ENCODE measurements at regions not wholly inside any gene's neighbourhood (a gene's known extent, or its start where the extent isn't known, plus 50 kb on each side); places are given as distances from the start of the nearest gene placed in this dataset.

DNA sequence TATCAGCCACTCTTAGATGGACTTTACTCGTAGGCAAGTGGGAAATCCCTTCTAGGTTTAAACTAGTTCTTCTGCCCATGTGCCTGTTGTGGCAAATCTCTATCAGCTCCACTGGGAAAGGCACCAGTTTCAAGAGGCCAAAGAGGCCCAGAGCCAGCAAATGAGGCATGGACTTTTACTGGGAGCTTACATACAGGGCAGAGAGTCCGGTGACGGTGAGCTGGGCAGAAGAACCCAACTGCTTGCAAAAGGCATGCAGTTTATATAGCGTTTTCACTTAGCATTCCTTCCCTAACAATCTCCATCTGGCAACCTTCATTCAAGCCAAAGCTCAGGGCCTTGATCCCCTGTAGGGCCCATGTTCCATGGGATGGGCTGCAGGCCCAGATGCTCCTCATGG, 93.0 kb upstream of the C3orf80 start:
- DNase-seq: no peak

DNA sequence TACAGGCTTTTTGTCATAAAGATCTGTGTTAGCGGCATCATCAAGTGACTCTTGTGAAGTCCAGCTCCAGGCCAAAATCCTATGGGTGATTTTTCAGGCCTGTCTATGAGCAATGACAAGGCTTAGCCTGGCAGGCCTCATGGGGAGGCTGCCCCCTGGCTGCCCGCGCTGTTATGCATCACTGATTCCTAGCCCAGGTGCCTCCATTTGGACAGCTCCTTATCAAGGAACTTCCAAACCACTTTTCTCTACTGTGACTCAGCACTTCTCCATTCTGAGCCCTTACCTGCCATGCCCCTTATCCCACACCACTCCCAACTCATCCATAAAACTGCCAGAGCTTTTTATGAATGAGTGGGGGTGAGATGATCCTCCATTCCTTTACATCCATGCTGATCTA, 91.5 kb upstream of the C3orf80 start:
- no peak for DNase-seq

DNA sequence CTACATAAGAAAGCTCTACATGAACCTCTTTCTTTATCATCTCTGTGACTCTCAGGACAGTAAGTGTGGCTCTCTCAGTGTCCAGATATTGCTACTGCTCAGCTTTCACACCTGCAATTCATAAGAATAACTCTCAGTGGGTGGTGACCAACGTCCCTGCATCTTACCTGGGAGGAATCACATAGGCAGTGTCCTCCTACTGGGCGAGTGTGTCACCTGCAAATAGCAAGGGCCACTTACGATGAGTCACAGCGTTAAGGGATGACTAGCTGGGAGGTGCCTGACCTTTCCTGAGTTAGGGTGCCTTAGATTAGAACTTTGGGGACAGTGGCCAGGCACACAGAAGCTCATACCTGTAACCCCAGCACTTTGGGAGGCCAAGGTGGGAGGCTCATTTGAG, 90.8 kb upstream of the C3orf80 start:
- DNase-seq: no peak

DNA sequence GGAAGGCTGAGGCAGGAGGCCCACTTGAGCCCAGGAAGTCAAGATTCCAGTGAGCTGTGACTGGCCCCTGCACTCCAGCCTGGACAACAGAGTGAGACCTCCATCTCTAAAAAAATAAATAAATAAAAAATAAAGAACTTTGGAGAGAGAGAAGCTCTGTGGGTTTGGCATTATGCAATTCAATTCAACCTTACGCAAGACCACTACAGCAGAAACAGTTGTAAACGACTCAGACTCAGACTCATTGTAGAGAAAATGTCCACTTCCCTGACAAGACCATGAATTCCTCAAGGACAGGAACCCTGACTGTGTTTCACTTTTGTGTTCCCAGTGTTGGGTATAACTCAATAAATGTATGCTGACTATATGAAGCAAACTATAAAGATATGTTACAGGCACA, 90.3 kb upstream of the C3orf80 start:
- no peak for DNase-seq

DNA sequence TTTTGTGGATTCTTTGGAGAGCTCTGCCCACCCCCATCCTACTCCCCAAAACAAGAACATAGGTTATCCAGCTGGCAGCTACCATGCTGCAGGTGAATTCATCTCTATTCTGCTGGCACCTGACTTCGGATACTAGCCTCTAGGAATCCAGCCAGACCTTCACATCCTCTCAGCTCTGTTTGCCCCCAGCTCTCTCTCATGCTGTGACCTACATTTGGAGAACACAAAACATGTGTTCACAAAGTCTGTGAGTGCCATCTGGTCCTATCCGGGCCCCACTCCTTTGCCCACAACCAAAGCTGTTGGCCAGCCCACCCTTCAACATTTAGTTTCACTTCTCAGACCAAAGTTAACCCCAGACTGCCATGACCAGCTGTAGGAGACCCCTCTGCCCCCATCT, 89.4 kb upstream of the C3orf80 start:
- DNase-seq: no peak

DNA sequence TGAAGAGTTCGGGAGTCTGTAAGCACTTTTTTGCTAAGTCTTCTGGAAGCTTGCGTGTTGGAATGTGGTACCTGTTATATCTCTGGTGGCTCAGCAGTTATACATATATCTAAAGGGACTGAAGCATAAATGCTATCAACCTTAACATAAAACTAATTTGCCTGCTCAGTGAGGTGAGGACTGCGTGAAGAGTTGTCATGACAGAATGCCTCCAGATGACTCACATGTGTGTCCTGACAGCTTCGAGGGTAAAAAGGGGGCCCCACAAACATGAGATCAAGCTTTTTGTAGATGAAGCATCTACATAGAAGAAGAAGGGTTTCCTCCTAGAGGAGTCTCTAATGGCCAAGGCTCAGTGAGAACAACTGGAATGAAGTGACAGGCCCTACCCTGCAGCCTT, 88.8 kb upstream of the C3orf80 start:
- no peak for DNase-seq

DNA sequence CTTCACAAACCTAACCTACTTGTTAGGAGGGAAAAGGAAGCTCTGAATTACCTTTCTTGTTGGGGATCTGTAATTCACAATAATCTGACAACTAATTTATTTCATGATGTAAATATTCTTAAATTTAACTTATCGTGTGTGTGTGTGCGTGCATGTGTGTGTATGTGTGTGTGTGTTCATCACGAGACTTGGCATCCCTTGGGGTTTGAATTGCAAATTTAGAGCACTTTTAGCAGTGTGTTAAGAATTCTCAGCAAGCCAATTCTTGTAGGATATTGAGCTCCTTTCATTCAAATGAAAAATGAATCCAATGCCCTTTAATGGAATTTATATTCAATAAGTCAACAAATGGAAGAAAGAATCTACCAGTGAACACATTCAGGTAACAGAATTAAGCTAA, 85.9 kb upstream of the C3orf80 start:
- no peak for DNase-seq

DNA sequence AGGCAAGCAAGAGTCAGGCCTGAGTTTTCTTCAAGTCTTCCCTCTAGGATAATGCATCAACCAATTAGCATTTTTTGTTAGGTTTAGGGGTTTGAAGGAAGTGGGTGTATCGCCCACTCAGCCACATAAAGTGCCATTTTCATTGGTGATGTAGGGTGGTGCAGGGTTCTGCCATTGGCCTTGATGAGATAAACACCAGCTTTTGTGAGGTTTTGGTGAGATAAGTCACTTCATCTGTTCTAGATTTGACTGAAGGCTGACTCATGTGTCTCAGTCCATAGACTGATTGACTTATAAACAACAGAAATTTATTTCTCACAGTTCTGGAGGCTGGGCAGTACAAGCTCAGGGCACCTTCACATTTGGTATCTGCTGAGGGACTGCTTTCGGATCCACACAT, 84.5 kb upstream of the C3orf80 start:
- peak; percentile 33 for DNase-seq

DNA sequence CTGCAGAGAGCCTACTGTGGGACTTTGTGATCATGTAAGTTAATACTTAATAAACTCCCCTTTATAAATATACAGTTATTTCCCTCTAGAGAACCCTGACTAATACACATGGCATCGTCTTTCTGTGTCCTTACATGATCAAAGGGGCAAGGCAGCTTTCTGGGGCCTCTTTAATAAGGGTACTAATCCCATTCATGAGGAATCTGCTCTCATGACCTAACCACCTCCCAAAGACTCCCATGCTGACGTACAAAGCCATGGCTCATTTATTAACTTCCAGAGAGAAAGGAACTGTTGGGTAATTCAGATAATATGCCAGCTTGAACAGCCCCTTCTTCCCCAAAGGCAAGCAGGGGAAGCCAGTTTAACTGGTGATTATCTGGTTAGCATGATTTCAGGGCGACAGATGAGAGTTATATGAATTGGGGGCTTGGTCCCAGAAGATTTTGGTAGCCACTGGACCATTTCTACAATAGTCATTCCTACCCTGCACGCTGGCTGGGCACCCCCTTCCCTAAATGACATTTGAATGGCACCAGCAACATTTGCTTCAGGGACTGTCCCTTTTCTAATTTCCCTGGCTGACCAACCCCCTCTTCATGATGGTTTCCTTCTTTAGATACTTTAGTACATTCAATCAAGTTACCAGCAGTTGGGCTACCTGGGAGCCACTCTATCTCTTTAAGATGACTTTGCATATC, 83.6 kb upstream of the C3orf80 start:
- DNase-seq: no peak

DNA sequence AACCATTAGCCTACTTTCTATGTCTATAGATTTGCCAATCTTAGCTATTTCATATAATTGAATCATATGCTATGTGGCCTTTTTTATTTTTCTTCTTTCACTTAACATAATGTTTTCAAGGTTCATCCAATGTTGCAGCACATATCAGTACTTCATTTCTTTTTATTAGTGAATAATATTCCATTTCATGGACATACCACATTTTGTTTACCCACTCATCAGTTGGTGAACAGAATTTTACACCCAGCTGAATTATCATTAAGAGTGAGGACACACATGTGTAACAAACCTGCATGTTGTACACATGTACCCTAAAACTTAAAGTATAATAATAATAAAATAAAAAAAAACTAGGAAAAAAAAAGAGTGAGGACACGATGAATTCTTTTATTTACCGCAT, 81.7 kb upstream of the C3orf80 start:
- DNase-seq: no peak

DNA sequence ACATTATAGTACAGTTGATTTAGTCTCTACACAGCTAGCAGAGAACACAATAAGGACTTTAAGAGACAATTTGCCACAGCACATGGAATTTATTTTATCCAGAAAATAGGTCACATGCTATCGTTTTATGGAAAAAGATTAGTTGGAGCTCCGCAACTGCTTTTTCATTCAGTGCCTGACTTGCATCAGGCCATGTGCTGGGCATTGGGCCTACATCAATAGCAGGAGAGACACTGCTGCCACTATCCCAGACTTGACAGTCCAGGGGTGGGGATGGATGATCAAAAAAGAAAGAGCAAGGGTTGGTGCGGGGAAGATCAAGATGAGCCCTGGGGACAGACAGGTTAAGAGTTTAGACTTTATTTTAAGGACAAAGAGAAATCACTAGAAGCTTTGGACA, 75.2 kb upstream of the C3orf80 start:
- DNase-seq: no peak

DNA sequence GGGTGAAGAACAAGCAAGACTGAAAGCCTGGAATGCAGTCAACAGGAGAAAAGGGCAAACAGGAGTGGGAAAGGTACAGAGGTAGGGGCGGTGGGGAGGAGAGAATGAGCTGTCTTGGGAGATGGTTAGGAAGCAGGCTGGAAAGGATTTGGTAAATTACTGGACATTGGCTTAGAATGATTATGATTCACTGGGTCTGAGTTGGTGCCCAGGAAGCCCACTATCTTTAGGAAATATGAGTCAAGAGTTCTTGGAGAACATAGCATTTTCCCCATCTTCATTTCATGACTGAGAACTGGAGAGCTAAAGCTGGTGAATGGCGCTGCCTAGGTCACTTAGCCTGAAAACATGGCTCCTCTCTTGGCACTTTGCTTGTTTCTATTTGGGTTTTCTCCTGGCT, 74.7 kb upstream of the C3orf80 start:
- no peak for DNase-seq

DNA sequence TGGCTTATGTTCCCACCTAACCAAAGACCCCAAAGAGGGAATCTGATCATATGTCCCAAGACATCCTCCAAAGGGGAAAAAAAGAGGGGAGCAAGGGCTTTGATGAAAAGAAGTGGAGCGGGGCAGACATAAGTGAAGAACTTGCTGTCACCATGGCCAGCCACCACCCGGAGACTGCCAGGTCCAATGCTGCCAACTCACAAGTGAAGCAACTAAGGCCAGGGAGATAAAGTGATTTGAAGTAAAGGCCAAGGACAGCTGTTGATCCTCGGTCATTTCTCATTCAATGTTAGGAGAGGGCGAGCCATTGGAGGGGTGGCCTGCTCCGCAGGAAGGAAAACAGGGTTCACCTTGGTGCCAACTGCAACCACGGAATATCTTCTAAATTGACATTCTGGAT, 72.6 kb upstream of the C3orf80 start:
- no peak for DNase-seq

DNA sequence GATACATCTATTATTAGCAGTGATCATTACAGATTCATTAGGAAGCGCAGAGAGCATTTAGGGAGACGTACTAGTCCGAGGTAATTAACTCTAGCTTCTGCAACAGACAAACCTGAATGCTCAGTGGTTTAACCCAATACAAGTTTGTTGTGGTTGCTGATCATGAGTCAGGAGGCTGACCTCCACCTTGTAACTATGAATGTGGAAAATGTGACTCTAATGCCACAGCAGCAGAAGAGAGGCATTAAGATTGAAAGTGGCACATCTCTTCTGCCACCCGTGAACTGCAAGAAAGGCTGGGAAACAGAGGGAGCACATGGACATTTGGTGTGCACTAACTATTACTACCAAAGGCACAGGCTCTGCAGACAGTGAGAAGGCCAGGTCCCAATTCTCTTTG, 71.2 kb upstream of the C3orf80 start:
- DNase-seq: no peak

DNA sequence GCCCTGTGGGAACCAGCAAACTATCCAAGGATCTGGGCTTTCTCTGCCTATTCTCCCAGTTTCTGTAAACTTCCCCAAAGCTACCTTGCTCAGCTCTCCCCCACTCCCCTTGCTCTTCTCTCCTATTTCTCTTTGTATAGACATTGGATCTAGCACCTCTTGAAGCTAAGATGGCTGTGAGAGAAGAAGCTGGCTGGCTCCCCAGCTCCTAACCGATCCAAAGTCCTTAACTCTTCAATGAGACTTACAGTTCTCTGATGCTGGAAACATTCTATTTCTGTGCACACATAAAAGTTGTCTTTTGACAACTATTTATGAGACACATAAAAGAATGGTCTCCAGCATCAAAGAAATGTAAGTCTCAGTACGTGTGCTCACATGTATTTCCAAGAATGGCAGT, 70.6 kb upstream of the C3orf80 start:
- DNase-seq: no peak

DNA sequence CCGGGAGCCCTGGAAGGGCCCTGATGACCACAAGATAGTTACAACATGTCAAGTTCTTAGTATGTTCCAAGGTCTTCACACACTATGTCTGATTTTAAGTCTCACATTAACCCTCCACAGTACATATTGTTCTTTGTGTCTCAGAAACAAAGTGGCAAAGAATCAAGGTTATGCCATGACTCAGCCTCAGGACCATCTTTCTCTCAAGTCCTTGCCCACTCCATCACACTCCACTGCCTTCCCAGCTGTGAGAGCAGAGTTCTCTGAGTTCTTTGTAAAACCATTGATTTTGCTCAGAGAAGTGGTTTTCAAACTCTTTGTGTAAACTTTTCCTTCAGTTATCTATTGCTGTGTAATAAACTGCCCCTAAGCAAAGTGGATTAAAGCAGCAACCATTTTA, 67.9 kb upstream of the C3orf80 start:
- DNase-seq: no peak

DNA sequence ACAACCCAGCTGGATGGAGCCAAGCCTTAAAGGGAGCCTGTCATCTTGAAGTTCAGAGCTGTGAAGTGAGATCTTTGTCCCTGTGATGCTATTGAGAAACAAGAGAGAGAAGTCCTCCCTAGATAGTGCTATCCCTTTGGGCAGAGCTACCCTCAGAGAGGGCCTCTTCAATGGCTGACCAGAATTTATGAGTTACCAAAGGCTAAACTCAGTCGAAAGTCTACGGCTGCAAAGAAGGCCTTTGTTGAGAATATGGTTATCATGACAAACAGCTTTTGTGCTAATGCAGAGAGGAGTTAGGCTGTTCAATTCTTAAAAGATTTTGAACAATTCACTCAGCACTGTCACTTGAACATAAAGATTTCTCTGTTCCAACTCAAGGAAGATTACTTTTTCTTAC, 65.9 kb upstream of the C3orf80 start:
- DNase-seq: no peak

DNA sequence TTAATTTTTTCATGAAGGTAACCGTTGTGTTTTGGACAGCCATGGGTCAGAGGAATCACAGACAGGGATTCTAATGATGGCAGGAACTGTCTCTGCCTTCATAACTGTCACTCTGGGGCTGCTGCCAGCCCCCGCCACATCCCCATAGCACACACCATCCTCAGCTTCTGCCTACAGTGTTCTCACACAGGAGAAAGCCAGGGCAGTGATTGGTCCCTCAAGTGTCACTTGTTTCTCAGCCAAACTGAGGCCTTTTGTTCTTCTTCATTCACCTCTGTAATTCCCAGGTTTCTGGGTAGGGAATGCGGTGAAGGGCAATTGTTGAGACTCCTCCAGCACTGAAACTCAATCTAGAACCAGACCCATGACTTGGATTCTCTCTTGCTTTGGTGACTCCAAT, 65.4 kb upstream of the C3orf80 start:
- DNase-seq: no peak

DNA sequence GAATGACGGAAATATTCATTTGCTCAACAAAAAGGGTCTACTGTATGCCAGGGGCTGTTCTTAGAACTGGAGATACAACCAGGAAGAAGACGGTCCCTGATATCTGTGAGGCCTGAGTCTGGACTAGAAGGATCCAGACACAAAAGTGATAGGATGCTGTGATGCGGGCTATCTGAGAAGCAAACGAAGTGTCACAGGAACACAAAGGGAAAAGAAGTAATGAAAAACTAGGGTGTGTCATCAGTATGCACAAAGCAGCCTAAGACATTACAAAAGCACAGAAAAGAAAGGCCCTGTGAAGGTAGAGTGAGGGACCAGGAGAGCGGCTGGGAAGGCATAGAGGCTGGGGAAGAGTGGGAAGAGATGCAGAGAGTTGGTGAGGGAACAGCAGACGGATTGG, 63.3 kb upstream of the C3orf80 start:
- no peak for DNase-seq

DNA sequence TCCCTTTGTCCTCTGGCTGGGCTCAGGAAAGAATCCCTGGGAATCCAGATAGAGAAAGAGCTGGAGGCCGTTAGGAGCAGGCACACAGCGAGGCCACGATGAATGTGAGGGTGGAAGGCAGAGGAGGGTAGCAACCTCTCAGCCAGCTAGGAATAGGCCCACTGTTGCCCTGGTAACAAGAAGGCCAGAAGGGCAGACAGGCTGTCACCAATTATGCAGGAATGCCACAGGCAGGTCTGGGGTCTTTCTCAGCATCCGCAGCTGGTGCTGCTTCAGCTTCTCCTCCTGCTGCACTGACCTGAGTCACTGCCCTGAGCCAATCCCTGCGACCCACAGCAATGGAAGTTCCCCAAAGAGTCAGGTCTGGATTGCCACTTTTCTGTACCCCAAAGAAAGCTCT, 62.8 kb upstream of the C3orf80 start:
- DNase-seq: no peak

DNA sequence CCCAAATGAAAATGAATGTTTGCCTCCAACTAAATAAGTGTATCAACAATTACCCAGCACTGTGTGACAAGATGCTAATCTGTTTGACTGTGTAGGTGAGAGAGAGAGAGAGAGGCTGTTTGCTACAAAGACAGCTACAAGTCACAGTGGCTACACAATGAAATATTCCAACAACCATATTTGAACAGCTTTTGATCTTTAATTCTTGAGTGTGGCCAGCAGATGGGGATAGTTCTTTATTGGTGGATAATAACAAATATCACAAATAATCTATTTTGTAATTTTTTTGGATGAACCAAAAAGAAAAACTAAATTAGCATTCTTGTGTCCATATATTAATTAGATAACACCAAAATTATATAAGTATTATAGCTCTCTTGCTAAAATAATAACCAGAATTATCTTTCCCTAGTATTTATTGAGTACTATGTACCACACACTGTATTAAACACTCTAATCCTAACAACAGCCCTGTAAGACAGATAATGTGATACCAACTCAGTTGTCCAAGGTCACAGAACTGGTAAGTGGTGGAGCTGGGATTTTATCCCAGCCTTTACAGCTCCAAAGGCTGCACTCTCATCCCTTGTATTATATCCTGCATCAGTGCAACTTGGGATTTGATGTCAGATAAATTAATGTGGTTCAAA, 61.9 kb upstream of the C3orf80 start:
- DNase-seq: no peak

DNA sequence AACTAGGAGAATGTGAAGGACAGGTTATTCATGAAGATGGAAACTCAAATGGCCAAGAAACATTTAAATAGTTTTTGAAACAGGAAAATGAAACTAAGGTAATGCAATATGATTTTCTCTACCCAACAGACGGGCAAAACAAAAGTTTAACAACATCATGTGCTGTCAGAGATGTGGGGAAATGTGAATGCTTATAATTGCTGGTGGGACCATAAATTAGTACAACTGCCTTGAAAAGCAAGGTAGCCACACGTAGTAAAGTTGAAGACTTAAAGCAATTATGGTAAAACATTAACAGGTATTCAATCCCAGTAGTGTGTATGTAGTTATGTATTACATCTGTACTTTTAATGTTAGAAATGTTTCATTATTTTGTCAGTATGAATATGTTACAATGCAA, 57.0 kb upstream of the C3orf80 start:
- DNase-seq: no peak

DNA sequence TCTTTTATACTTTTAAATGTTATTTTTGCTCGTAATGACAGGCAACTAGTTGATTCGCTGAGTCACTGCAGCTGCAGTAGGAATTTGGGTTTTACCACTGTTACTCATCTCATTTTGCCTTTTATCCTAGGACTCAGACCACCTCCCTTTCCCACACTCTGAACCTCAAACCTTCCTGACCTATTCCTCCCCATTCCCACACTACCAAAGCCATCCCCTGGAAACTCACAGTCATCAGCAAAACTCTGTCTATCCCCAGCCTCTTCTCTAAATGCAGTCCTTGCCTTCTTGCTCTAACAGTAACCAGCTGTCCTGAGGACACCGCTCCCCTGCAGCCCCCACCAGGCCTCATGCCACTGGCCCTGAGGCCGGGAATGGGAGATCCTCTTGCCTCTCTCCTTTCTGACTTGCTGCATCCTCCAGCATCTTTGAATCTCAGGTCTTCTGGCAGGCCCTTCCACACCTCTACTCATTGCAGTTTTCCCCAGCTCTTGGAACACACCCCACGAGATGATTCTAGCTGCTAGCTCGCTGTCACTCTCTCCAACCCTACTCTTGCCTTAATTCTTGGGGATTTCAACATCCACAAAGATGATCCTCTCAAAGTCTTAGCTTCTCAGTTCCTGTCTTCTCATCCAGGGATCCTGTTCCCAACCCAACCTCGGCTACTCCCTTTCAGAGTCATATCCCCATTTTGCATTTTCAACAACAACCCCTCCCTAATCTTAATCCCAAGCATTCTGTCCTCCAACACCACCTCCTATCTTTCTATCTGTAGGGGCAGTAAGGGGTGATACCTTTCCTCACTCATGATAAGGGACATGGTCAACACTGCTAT, 55.9 kb upstream of the C3orf80 start:
- no peak for DNase-seq
